Cerebellar nuclear complex (tissue), 1 donor: ENCODE measurements at regions not wholly inside any gene's neighbourhood (a gene's known extent, or its start where the extent isn't known, plus 50 kb on each side); places are given as distances from the start of the nearest gene placed in this dataset.

ENCODE experiments used
- DNase-seq, 2 experiments: peaks; one replicate each; lab custom pipeline; 2025; lab: John Stamatoyannopoulos, UW

- no peak for DNase-seq
Measured at GRCh38 chr5:165919196-165919595, 2372.2 kb upstream of the WWC1 start.

GRCh38 chr5:165920655-165921054 is 2370.8 kb upstream of the WWC1 start:
- DNase-seq: no peak

- DNase-seq: no peak
Measured at GRCh38 chr5:165928971-165929370, 2362.5 kb upstream of the WWC1 start.

- no peak for DNase-seq
Measured at GRCh38 chr5:165940541-165940940, 2350.9 kb upstream of the WWC1 start.

GRCh38 chr5:165956854-165957253 is 2334.6 kb upstream of the WWC1 start:
- no peak for DNase-seq

GRCh38 chr5:165981671-165982070 is 2309.8 kb upstream of the WWC1 start:
- DNase-seq: no peak

- no peak for DNase-seq
Measured at GRCh38 chr5:165996201-165996875, 2295.1 kb upstream of the WWC1 start.

GRCh38 chr5:165999693-166000320 is 2291.6 kb upstream of the WWC1 start:
- DNase-seq: no peak

- DNase-seq: no peak
Measured at GRCh38 chr5:166004006-166004405, 2287.4 kb upstream of the WWC1 start.

GRCh38 chr5:166013415-166013814 is 2278.0 kb upstream of the WWC1 start:
- no peak for DNase-seq

- DNase-seq: no peak
Measured at GRCh38 chr5:166014256-166014655, 2277.2 kb upstream of the WWC1 start.

GRCh38 chr5:166018716-166019115 is 2272.7 kb upstream of the WWC1 start:
- DNase-seq: no peak

- no peak for DNase-seq
Measured at GRCh38 chr5:166022065-166022464, 2269.4 kb upstream of the WWC1 start.

GRCh38 chr5:166024970-166025369 is 2266.5 kb upstream of the WWC1 start:
- DNase-seq: no peak

GRCh38 chr5:166027582-166027981 is 2263.9 kb upstream of the WWC1 start:
- DNase-seq: no peak

GRCh38 chr5:166031926-166032325 is 2259.5 kb upstream of the WWC1 start:
- DNase-seq: no peak

GRCh38 chr5:166032601-166033000 is 2258.8 kb upstream of the WWC1 start:
- DNase-seq: no peak

- no peak for DNase-seq
Measured at GRCh38 chr5:166045961-166046360, 2245.5 kb upstream of the WWC1 start.

GRCh38 chr5:166046956-166047355 is 2244.5 kb upstream of the WWC1 start:
- DNase-seq: no peak

GRCh38 chr5:166050531-166050930 is 2240.9 kb upstream of the WWC1 start:
- DNase-seq: no peak

GRCh38 chr5:166058660-166059059 is 2232.8 kb upstream of the WWC1 start:
- DNase-seq: no peak

- no peak for DNase-seq
Measured at GRCh38 chr5:166062094-166062493, 2229.4 kb upstream of the WWC1 start.

GRCh38 chr5:166062719-166063118 is 2228.7 kb upstream of the WWC1 start:
- DNase-seq: no peak

- DNase-seq: no peak
Measured at GRCh38 chr5:166063261-166063660, 2228.2 kb upstream of the WWC1 start.
